ENCODE measurements at regions not wholly inside any gene's neighbourhood (a gene's known extent, or its start where the extent isn't known, plus 50 kb on each side); places are given as distances from the start of the nearest gene placed in this dataset.

GRCh38 chr10:128780156-128780761 is 654.0 kb upstream of the MKI67 start:
- no peak for DNase-seq

- DNase-seq = no peak
Measured at GRCh38 chr10:128781637-128782036, 655.4 kb upstream of the MKI67 start.

GRCh38 chr10:128784444-128784843 is 658.2 kb upstream of the MKI67 start:
- DNase-seq = no peak

- no peak for DNase-seq
Measured at GRCh38 chr10:128792426-128793140, 666.4 kb upstream of the MKI67 start.

- no peak for DNase-seq
Measured at GRCh38 chr10:128793726-128794655, 667.8 kb upstream of the MKI67 start.

- DNase-seq = no peak
Measured at GRCh38 chr10:128796396-128796912, 670.2 kb upstream of the MKI67 start.

GRCh38 chr10:128802062-128802461 is 665.0 kb upstream of the MGMT start:
- DNase-seq = no peak

- DNase-seq = no peak
Measured at GRCh38 chr10:128803790-128804189, 663.3 kb upstream of the MGMT start.

GRCh38 chr10:128804411-128804810 is 662.6 kb upstream of the MGMT start:
- no peak for DNase-seq

GRCh38 chr10:128808921-128809440 is 658.1 kb upstream of the MGMT start:
- DNase-seq = no peak

- no peak for DNase-seq
Measured at GRCh38 chr10:128811511-128811910, 655.5 kb upstream of the MGMT start.

GRCh38 chr10:128812000-128812399 is 655.0 kb upstream of the MGMT start:
- no peak for DNase-seq

- DNase-seq = no peak
Measured at GRCh38 chr10:128813574-128813973, 653.5 kb upstream of the MGMT start.

- no peak for DNase-seq
Measured at GRCh38 chr10:128814024-128814423, 653.0 kb upstream of the MGMT start.

- no peak for DNase-seq
Measured at GRCh38 chr10:128814782-128815181, 652.3 kb upstream of the MGMT start.

GRCh38 chr10:128816726-128817125 is 650.3 kb upstream of the MGMT start:
- no peak for DNase-seq

GRCh38 chr10:128817636-128818035 is 649.4 kb upstream of the MGMT start:
- no peak for DNase-seq

- no peak for DNase-seq
Measured at GRCh38 chr10:128820663-128821062, 646.4 kb upstream of the MGMT start.

GRCh38 chr10:128823201-128823600 is 643.8 kb upstream of the MGMT start:
- DNase-seq = no peak

- DNase-seq = no peak
Measured at GRCh38 chr10:128825626-128826025, 641.4 kb upstream of the MGMT start.

- no peak for DNase-seq
Measured at GRCh38 chr10:128833671-128834070, 633.4 kb upstream of the MGMT start.

- no peak for DNase-seq
Measured at GRCh38 chr10:128835361-128835760, 631.7 kb upstream of the MGMT start.

GRCh38 chr10:128837478-128837877 is 629.6 kb upstream of the MGMT start:
- DNase-seq = no peak

Data from activated naive CD4-positive, alpha-beta T cell (primary cell).